Peyer's patch (tissue), 4 donors: ENCODE measurements at regions not wholly inside any gene's neighbourhood (a gene's known extent, or its start where the extent isn't known, plus 50 kb on each side); places are given as distances from the start of the nearest gene placed in this dataset.
"Not testable (repeated sequence)": the region's sequence is repeated elsewhere in the genome, so short reads cannot be mapped to it uniquely, and the experiment has no call there.

ENCODE experiments used
- POLR2A ChIP-seq, 2 donors: fragments of 450-650 bp; IDR thresholded peaks; one replicate each; pipeline ENCODE4 v1.5.1; 2017; ENCODE audit warnings: antibody characterized with exemption in 2 of 2, mild to moderate bottlenecking in 2 of 2, moderate library complexity in 2 of 2
- TF ChIP-seq, protein P1 (sequence below), 6 experiments: fragments of 450-650 bp in 4 of 6; fragments of 200-600 bp in 2 of 6; sonication (generic) in 1 of 6; IDR thresholded peaks; one replicate each; pipeline ENCODE4 v1.5.1; 2017 to 2019; ENCODE audit warnings: antibody characterized with exemption in 6 of 6, mild to moderate bottlenecking in 3 of 6, moderate library complexity in 1 of 6

DNA sequence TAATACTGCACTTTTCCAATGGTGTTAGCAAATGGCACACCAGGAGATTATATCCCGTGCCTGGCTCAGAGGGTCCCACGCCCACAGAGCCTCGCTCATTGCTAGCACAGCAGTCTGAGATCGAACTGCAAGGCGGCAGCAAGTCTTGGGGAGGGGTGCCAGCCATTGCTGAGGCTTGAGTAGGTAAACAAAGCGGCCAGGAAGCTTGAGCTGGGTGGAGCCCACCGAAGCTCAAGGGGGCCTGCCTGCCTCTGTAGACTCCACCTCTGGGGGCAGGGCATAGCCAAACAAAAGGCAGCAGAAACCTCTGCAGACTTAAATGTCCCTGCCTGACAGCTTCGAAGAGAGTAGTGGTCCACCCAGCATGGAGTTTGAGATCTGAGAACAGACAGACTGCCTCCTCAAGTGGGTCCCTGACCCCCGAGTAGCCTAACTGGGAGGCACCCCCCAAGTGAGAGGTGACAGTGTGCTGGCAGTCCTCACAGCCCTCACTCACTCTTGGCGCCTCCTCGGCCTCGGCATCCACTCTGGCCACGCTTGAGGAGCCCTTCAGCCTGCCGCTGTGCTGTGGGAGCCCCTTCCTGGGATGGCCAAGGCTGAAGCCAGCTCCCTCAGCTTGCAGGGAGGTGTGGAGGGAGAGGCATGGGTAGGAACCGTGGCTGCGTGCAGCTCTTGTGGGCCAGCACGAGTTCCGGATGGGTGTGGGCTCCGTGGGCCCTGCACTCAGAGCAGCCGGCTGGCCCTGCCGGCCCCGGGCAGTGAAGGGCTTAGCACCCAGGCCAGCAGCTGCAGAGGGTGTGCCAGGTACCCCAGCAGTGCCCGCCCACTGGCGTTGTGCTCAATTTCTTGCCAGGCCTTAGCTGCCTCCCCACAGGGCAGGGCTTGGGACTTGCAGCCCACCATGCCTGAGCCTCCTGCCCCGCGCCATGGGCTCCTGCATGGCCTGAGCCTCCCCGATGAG, 188.0 kb downstream of the MMUT start:
- TF ChIP-seq, protein P1, sequence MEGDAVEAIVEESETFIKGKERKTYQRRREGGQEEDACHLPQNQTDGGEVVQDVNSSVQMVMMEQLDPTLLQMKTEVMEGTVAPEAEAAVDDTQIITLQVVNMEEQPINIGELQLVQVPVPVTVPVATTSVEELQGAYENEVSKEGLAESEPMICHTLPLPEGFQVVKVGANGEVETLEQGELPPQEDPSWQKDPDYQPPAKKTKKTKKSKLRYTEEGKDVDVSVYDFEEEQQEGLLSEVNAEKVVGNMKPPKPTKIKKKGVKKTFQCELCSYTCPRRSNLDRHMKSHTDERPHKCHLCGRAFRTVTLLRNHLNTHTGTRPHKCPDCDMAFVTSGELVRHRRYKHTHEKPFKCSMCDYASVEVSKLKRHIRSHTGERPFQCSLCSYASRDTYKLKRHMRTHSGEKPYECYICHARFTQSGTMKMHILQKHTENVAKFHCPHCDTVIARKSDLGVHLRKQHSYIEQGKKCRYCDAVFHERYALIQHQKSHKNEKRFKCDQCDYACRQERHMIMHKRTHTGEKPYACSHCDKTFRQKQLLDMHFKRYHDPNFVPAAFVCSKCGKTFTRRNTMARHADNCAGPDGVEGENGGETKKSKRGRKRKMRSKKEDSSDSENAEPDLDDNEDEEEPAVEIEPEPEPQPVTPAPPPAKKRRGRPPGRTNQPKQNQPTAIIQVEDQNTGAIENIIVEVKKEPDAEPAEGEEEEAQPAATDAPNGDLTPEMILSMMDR (IDR thresholded peaks at IDR 0.05): not testable (repeated sequence)
- TF ChIP-seq POLR2A (IDR thresholded peaks at IDR 0.05): not testable (repeated sequence)
